ENCODE measurements at regions not wholly inside any gene's neighbourhood (a gene's known extent, or its start where the extent isn't known, plus 50 kb on each side); places are given as distances from the start of the nearest gene placed in this dataset.

DNA sequence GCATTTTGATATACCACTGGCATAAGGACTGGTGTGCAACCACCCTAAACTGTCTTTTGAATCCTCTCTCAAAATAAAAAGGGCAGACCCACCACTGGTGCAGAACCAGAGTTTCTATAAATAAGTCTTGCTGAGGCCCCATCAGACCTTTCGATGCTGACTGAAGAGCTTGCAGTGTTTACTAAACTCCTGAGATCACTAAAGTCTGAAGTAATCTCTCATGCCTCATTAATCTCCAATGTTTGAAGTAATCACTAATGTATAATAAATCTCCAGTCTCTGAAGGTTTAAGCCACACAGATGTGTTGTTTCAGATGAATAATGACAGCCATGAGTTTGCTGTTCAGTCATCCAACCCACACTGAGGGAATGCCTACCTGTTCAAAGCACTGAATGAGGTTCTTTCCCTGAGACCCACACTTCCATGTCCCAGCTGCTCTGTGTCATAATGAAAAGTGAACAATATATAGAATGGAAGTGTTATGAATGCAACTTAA, 50.6 kb upstream of the DEUP1 start:
- H4K20me1 ChIP-seq (ENCODE audit: insufficient read depth) = no peaks in the 10 kb centered on the region
- H3K9ac ChIP-seq (ENCODE audit: low read length) = no peak overlapping the region
- no peaks in the 10 kb centered on the region for H3K9me3 ChIP-seq (ENCODE audit: low read length)
- H3K27me3 ChIP-seq (ENCODE audit: insufficient read depth, low read depth, low read length) = no peaks in the 10 kb centered on the region
- no peak overlapping the region for H3K4me3 ChIP-seq (ENCODE audit: low read length)
- H3K4me2 ChIP-seq (ENCODE audit: low read length) = no peak overlapping the region
- no peaks in the 10 kb centered on the region for H3K79me2 ChIP-seq (replicated peaks; ENCODE audit: insufficient read depth, low read length)
- H3K27ac ChIP-seq (ENCODE audit: low read length) = no peak overlapping the region
- H3F3A ChIP-seq (ENCODE audit: insufficient read depth, low read length, poor library complexity, severe bottlenecking) = no peaks in the 10 kb centered on the region
- H2AFZ ChIP-seq (ENCODE audit: low read depth, low read length) = no peak overlapping the region
- no peaks in the 10 kb centered on the region for H3K9me2 ChIP-seq (ENCODE audit: insufficient read depth, low read length)
- TF ChIP-seq CTCF (IDR thresholded peaks at IDR 0.05; ENCODE audit: poor library complexity, severe bottlenecking) (no peak), REST (IDR thresholded peaks at IDR 0.05; ENCODE audit: borderline replicate concordance) (no peak), SMC3 (conservative IDR thresholded peaks at IDR 0.05; ENCODE audit: poor library complexity) (no peak), EZH2 (IDR thresholded peaks at IDR 0.05; ENCODE audit: borderline replicate concordance, insufficient read depth, low read length, poor library complexity, severe bottlenecking) (no peak)
- no peaks in the 10 kb centered on the region for H3K36me3 ChIP-seq (ENCODE audit: insufficient read depth, low read length)

All from neural cell (in vitro differentiated cells).